CD14-positive monocyte (primary cell): ENCODE measurements at regions not wholly inside any gene's neighbourhood (a gene's known extent, or its start where the extent isn't known, plus 50 kb on each side); places are given as distances from the start of the nearest gene placed in this dataset.

Source experiments
- DNase-seq, 3 donors: peaks; one replicate each; pipeline ENCODE4 v3.0.0-alpha.2; 2011 to 2022
- H2AFZ ChIP-seq: 2 replicates; pipeline ENCODE4 v1.6.0; 2012; ENCODE audit warnings: mild to moderate bottlenecking, low read depth, low read length, inconsistent platforms; ENCODE audit not compliant: insufficient read depth, poor library complexity, severe bottlenecking
- H3K27ac ChIP-seq, 2 donors: 1 replicate in 1 of 2; 2 replicates in 1 of 2; pipeline ENCODE4 v1.5.1; 2012 to 2013; ENCODE audit warnings: low read length in 2 of 2, control low read depth in 1 of 2, inconsistent platforms in 1 of 2, low read depth in 1 of 2, mild to moderate bottlenecking in 1 of 2
- H3K27me3 ChIP-seq, 2 donors: one replicate each; pipeline versions ENCODE4 v1.6.0 to v1.6.1; 2011 to 2013; ENCODE audit warnings: low read length in 2 of 2; ENCODE audit not compliant: control insufficient read depth in 2 of 2, insufficient read depth in 2 of 2
- H3K36me3 ChIP-seq, 2 donors: replicated peaks in 1 of 2; 1 replicate in 1 of 2; 2 replicates in 1 of 2; pipeline versions ENCODE4 v1.5.1 to v1.6.1; 2012 to 2013; ENCODE audit warnings: low read length in 2 of 2, control low read depth in 1 of 2, inconsistent platforms in 1 of 2, mild to moderate bottlenecking in 1 of 2; ENCODE audit not compliant: insufficient read depth in 2 of 2, control insufficient read depth in 1 of 2
- H3K4me1 ChIP-seq, 2 donors: 1 replicate in 1 of 2; 2 replicates in 1 of 2; pipeline versions ENCODE4 v1.5.1 to v1.6.1; 2012 to 2013; ENCODE audit warnings: low read length in 2 of 2, control low read depth in 1 of 2, inconsistent platforms in 1 of 2, mild to moderate bottlenecking in 1 of 2, moderate library complexity in 1 of 2; ENCODE audit not compliant: insufficient read depth in 2 of 2, control insufficient read depth in 1 of 2
- H3K4me2 ChIP-seq: replicated peaks from 2 replicates; pipeline ENCODE3; 2012; ENCODE audit warnings: low read length, moderate library complexity, mild to moderate bottlenecking; ENCODE audit not compliant: poor library complexity, severe bottlenecking; ENCODE audit errors: extremely low read depth
- H3K4me3 ChIP-seq, 3 experiments: fragments of 200-600 bp in 1 of 3; sonication (generic) in 1 of 3; replicated peaks in 1 of 3; 1 replicate in 2 of 3; 2 replicates in 1 of 3; pipeline ENCODE4 v1.5.1; 2011 to 2013; ENCODE audit warnings: low read length in 3 of 3, mild to moderate bottlenecking in 3 of 3, control low read depth in 2 of 3, low read depth in 2 of 3, inconsistent platforms in 1 of 3, moderate library complexity in 1 of 3
- H3K79me2 ChIP-seq: 2 replicates; pipeline ENCODE4 v1.6.0; 2012; ENCODE audit warnings: mild to moderate bottlenecking, control low read depth, inconsistent platforms, low read length, moderate library complexity; ENCODE audit not compliant: insufficient read depth
- H3K9ac ChIP-seq: 2 replicates; pipeline ENCODE4 v1.6.0; 2017; ENCODE audit warnings: low read length, mild to moderate bottlenecking; ENCODE audit not compliant: insufficient read depth, poor library complexity, severe bottlenecking
- H3K9me3 ChIP-seq, 2 donors: replicated peaks in 1 of 2; 1 replicate in 1 of 2; 2 replicates in 1 of 2; pipeline versions ENCODE4 v1.5.1 to v1.6.1; 2012 to 2013; ENCODE audit warnings: low read length in 2 of 2, control low read depth in 1 of 2; ENCODE audit not compliant: control insufficient read depth in 1 of 2, insufficient read depth in 1 of 2
- H4K20me1 ChIP-seq: 2 replicates; pipeline ENCODE4 v1.6.0; 2012; ENCODE audit warnings: mild to moderate bottlenecking, low read length, control low read depth, moderate library complexity; ENCODE audit not compliant: insufficient read depth
- H3K27ac Mint-ChIP-seq, 7 donors: one replicate each; pipeline ENCODE4 v1.8.0; 2020; ENCODE audit warnings: mild to moderate bottlenecking in 7 of 7, mixed read lengths in 7 of 7, moderate library complexity in 6 of 7, inconsistent platforms in 2 of 7
- H3K27me3 Mint-ChIP-seq, 3 donors: one replicate each; pipeline ENCODE4 v1.8.0; 2021 to 2022; ENCODE audit warnings: low read depth in 3 of 3, mild to moderate bottlenecking in 3 of 3, mixed read lengths in 3 of 3, moderate library complexity in 3 of 3, inconsistent platforms in 1 of 3
- H3K36me3 Mint-ChIP-seq, 2 donors: one replicate each; pipeline ENCODE4 v1.8.0; 2020; ENCODE audit warnings: mixed read lengths in 2 of 2, inconsistent platforms in 1 of 2, mild to moderate bottlenecking in 1 of 2
- H3K4me1 Mint-ChIP-seq: one replicate; pipeline ENCODE4 v1.8.0; 2020; ENCODE audit warnings: mild to moderate bottlenecking, mixed read lengths
- H3K4me3 Mint-ChIP-seq, 2 donors: one replicate each; pipeline ENCODE4 v1.8.0; 2020; ENCODE audit warnings: mild to moderate bottlenecking in 2 of 2, mixed read lengths in 2 of 2, moderate library complexity in 1 of 2
- H3K9me3 Mint-ChIP-seq, 7 donors: one replicate each; pipeline ENCODE4 v1.8.0; 2020 to 2022; ENCODE audit warnings: mixed read lengths in 7 of 7, mild to moderate bottlenecking in 6 of 7, moderate library complexity in 6 of 7, inconsistent platforms in 2 of 7
- CTCF ChIP-seq: fragments of 200-600 bp; IDR thresholded peaks from one replicate; pipeline ENCODE4 v1.8.0; 2022; ENCODE audit warnings: antibody characterized with exemption, mild to moderate bottlenecking
- WGBS: methylation state at CpG from one replicate; pipeline ENCODE4 v1.1.5; 2013; ENCODE audit warnings: missing lambda C conversion rate; ENCODE audit not compliant: insufficient coverage; 5-methylcytosine and 5-hydroxymethylcytosine counted together
- intact Hi-C, 2 donors: fragments of 100-400 bp; cut with micrococcal nuclease; formaldehyde crosslinking; loops; one replicate each; pipeline versions ENCODE4 v1.15.0 to v1.15.1; 2023

DNA sequence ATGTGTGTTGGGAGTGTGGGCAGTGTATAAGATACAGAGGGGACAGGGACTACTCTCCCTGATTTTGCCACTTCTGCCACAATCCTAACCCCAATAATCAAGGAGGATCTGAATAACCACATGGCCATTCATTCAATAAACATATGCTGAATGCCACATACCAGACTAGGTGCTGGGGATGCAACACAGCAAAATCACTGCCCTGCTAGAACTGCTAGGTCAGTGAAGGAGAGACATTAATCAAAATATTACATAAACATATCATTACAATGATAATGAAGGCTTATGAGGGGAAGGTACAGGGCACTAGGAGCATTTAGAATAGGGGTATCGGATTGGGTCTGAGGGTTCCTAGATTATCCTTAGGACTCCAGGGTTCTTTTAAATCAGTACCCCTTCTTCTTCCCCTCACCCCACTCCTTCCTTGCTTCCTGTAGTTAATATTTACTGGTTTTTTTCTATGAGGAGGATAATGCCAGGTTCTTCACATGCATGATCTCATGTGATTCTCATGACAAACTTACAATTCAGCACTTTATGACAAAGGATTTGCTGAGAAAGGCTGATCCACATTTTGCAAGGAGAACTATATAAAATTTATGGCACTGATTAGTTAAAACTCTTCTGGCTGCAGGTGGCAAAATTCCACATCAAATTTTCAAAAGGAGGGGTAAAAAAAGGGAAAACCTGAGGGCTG is 56.4 kb upstream of the PCBP1 start:
- no CpG with 5 or more reads among the region's 1 CpG for WGBS
- no peak overlapping the region for H3K4me3 Mint-ChIP-seq
- DNase-seq, result no peak
- H3K9me3 Mint-ChIP-seq, result peaks cover 0 to 1% (median 0%) of the 10 kb centered on the region in 7 donors
- peak overlapping the region; percentile 81 to 95 for H3K27ac ChIP-seq
- no peak overlapping the region for H3K4me3 ChIP-seq
- intact Hi-C loops, result loop anchor here in 1 of 2 donors (2.0 to 5.0 kb wide), 2 partner anchors 16 to 36 kb away; no protein-coding TSS in a partner anchor
- H3K36me3 Mint-ChIP-seq, result peaks cover 19 to 31% of the 10 kb centered on the region in 2 donors
- peaks cover 25 to 30% of the 10 kb centered on the region in 2 donors for H3K4me1 ChIP-seq
- no peak for TF ChIP-seq CTCF
- H3K4me1 Mint-ChIP-seq, result peaks cover 36% of the 10 kb centered on the region
- peak overlapping the region; percentile 95 to 98 (median 97) for H3K27ac Mint-ChIP-seq
- H3K9me3 ChIP-seq, result no peaks in the 10 kb centered on the region
- peaks cover 0 to 4% of the 10 kb centered on the region in 2 donors for H3K36me3 ChIP-seq
- H2AFZ ChIP-seq, result no peak overlapping the region
- no peaks in the 10 kb centered on the region for H4K20me1 ChIP-seq
- peak overlapping the region; percentile 16 for H3K9ac ChIP-seq
- H3K79me2 ChIP-seq, result no peaks in the 10 kb centered on the region
- peaks cover 0 to 4% (median 1%) of the 10 kb centered on the region in 3 donors for H3K27me3 Mint-ChIP-seq
- H3K27me3 ChIP-seq, result no peaks in the 10 kb centered on the region
- no peak overlapping the region for H3K4me2 ChIP-seq

DNA sequence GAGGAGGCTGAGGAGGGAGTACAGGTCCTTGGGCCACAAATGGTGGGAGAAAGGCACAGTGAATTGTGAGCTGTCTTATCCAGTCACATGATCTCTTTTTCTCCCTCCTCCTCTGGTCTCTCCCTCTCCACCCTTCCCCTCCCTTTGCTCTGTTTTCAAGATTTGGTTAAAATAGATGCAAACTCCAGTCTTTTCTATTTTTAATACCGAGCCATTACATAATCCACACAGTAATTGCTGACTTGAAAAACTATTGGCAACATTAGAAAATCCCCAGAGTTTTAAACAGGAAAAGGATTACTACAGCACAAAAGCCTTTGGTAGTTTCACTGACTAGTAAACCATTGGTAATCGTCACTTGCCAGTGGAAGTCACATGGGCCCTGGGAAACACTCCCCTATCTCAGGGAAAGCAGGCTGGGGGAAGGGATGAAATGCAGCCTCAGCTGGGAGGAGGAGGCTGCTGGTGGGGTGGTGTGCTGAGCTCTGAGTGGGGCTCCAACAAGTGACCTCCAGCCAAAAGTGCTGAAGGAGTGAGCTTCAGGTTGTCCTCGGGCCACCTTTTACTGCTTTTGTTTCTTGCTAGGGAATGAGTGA is 57.4 kb upstream of the PCBP1 start:
- intact Hi-C loops, result loop anchor here in 1 of 2 donors (2.0 to 5.0 kb wide), 2 partner anchors 17 to 37 kb away; no protein-coding TSS in a partner anchor
- H3K27ac ChIP-seq, result peak overlapping the region; percentile 81 to 95
- peak overlapping the region; percentile 95 to 98 (median 97) for H3K27ac Mint-ChIP-seq
- no peak overlapping the region for H3K4me3 Mint-ChIP-seq
- no peaks in the 10 kb centered on the region for H3K27me3 ChIP-seq
- TF ChIP-seq CTCF, result no peak
- peaks cover 0 to 1% (median 0%) of the 10 kb centered on the region in 7 donors for H3K9me3 Mint-ChIP-seq
- peak overlapping the region; percentile 38 for H3K4me2 ChIP-seq
- H3K27me3 Mint-ChIP-seq, result peaks cover 0 to 4% (median 1%) of the 10 kb centered on the region in 3 donors
- DNase-seq, result peak; percentile 87 to 96 (median 94)
- no CpG with 5 or more reads among the region's 3 CpGs for WGBS
- peaks cover 34% of the 10 kb centered on the region for H3K4me1 Mint-ChIP-seq
- H3K9me3 ChIP-seq, result no peaks in the 10 kb centered on the region
- H3K79me2 ChIP-seq, result no peaks in the 10 kb centered on the region
- H2AFZ ChIP-seq, result peak overlapping the region; percentile 14
- H4K20me1 ChIP-seq, result no peaks in the 10 kb centered on the region
- H3K36me3 Mint-ChIP-seq, result peaks cover 25 to 28% of the 10 kb centered on the region in 2 donors
- peaks cover 25 to 30% of the 10 kb centered on the region in 2 donors for H3K4me1 ChIP-seq
- H3K4me3 ChIP-seq, result peak overlapping the region in 1 of 3 experiments; percentile 2
- peak overlapping the region; percentile 51 for H3K9ac ChIP-seq
- peaks cover 0 to 3% of the 10 kb centered on the region in 2 donors for H3K36me3 ChIP-seq
